Mesenchymal stem cell (in vitro differentiated cells and primary cell): ENCODE measurements at regions not wholly inside any gene's neighbourhood (a gene's known extent, or its start where the extent isn't known, plus 50 kb on each side); places are given as distances from the start of the nearest gene placed in this dataset.

ENCODE experiments used
- DNase-seq: peaks from one replicate; pipeline ENCODE4 v3.0.0-alpha.2; 2013
- H2AFZ ChIP-seq: one replicate; pipeline ENCODE4 v1.6.1; 2013; ENCODE audit warnings: low read depth, mild to moderate bottlenecking, control low read depth, inconsistent platforms, low read length, moderate library complexity
- H2AK5ac ChIP-seq: 2 replicates; pipeline ENCODE4 v1.6.1; 2013; ENCODE audit warnings: low read length, moderate library complexity, mild to moderate bottlenecking, inconsistent platforms; ENCODE audit not compliant: severe bottlenecking
- H2BK120ac ChIP-seq: one replicate; pipeline ENCODE4 v1.6.1; 2013; ENCODE audit warnings: low read depth, mild to moderate bottlenecking, inconsistent platforms, low read length, moderate library complexity
- H2BK12ac ChIP-seq, 2 experiments: one replicate each; pipeline ENCODE4 v1.6.1; 2013; ENCODE audit warnings: inconsistent platforms in 2 of 2, low read length in 2 of 2, mild to moderate bottlenecking in 2 of 2, moderate library complexity in 2 of 2, control low read depth in 1 of 2
- H2BK15ac ChIP-seq: one replicate; pipeline ENCODE4 v1.6.1; 2013; ENCODE audit warnings: mild to moderate bottlenecking, low read depth, inconsistent platforms; ENCODE audit not compliant: poor library complexity, severe bottlenecking
- H2BK5ac ChIP-seq: 2 replicates; pipeline ENCODE4 v1.6.1; 2013; ENCODE audit warnings: low read depth, mild to moderate bottlenecking, low read length, control low read depth, inconsistent platforms; ENCODE audit not compliant: poor library complexity, severe bottlenecking
- H3K14ac ChIP-seq, 2 experiments: one replicate each; pipeline ENCODE4 v1.6.1; 2013; ENCODE audit warnings: inconsistent platforms in 2 of 2, low read length in 2 of 2, control low read depth in 1 of 2, mild to moderate bottlenecking in 1 of 2, moderate library complexity in 1 of 2
- H3K18ac ChIP-seq, 2 experiments: one replicate each; pipeline ENCODE4 v1.6.1; 2013; ENCODE audit warnings: inconsistent platforms in 2 of 2, low read length in 2 of 2, control low read depth in 1 of 2, low read depth in 1 of 2, mild to moderate bottlenecking in 1 of 2
- H3K23ac ChIP-seq, 2 experiments: one replicate each; pipeline ENCODE4 v1.6.1; 2013; ENCODE audit warnings: inconsistent platforms in 2 of 2, low read length in 2 of 2, mild to moderate bottlenecking in 2 of 2, moderate library complexity in 2 of 2, control low read depth in 1 of 2
- H3K27ac ChIP-seq: 2 replicates; pipeline ENCODE4 v1.5.1; 2013; ENCODE audit warnings: mild to moderate bottlenecking, moderate library complexity, low read length, control low read depth, inconsistent platforms; ENCODE audit not compliant: poor library complexity, severe bottlenecking
- H3K27me3 ChIP-seq, 2 experiments: 2 replicates each; pipeline versions ENCODE4 v1.6.1 to v1.7.0; 2013; ENCODE audit warnings: low read length in 2 of 2, mild to moderate bottlenecking in 2 of 2, moderate library complexity in 2 of 2, control low read depth in 1 of 2, inconsistent platforms in 1 of 2; ENCODE audit not compliant: control insufficient read depth in 1 of 2, insufficient read depth in 1 of 2
- H3K36me3 ChIP-seq, 2 experiments: 2 replicates each; pipeline versions ENCODE4 v1.6.1 to v1.7.0; 2013; ENCODE audit warnings: low read length in 2 of 2, control low read depth in 1 of 2, inconsistent platforms in 1 of 2, low read depth in 1 of 2, mild to moderate bottlenecking in 1 of 2; ENCODE audit not compliant: insufficient read depth in 2 of 2, control insufficient read depth in 1 of 2
- H3K4ac ChIP-seq, 2 experiments: one replicate each; pipeline ENCODE4 v1.6.1; 2013; ENCODE audit warnings: inconsistent platforms in 2 of 2, low read length in 2 of 2, mild to moderate bottlenecking in 2 of 2, moderate library complexity in 2 of 2, control low read depth in 1 of 2, low read depth in 1 of 2
- H3K4me1 ChIP-seq: 2 replicates; pipeline ENCODE4 v1.6.1; 2013; ENCODE audit warnings: low read depth, low read length, control low read depth; ENCODE audit not compliant: control insufficient read depth, insufficient read depth
- H3K4me2 ChIP-seq: 2 replicates; pipeline ENCODE4 v1.6.1; 2013; ENCODE audit warnings: low read length, mild to moderate bottlenecking, inconsistent platforms; ENCODE audit not compliant: poor library complexity, severe bottlenecking
- H3K4me3 ChIP-seq, 2 experiments: 2 replicates each; pipeline versions ENCODE4 v1.5.1 to v1.7.0; 2013; ENCODE audit warnings: low read length in 2 of 2, mild to moderate bottlenecking in 2 of 2, control low read depth in 1 of 2, low read depth in 1 of 2; ENCODE audit not compliant: insufficient read depth in 1 of 2
- H3K79me1 ChIP-seq: replicated peaks from 2 replicates; pipeline ENCODE4 v1.6.1; 2013; ENCODE audit warnings: mild to moderate bottlenecking, control low read depth, low read length, inconsistent platforms; ENCODE audit not compliant: poor library complexity, severe bottlenecking
- H3K9ac ChIP-seq: 2 replicates; pipeline ENCODE4 v1.7.0; 2013; ENCODE audit warnings: mild to moderate bottlenecking, low read length, moderate library complexity
- H3K9me3 ChIP-seq: 2 replicates; pipeline ENCODE4 v1.7.0; 2013; ENCODE audit warnings: mild to moderate bottlenecking, low read length; ENCODE audit not compliant: control insufficient read depth
- H4K8ac ChIP-seq: one replicate; pipeline ENCODE4 v1.6.1; 2013; ENCODE audit warnings: inconsistent platforms, mild to moderate bottlenecking, low read length, moderate library complexity
- H4K91ac ChIP-seq: one replicate; pipeline ENCODE4 v1.6.1; 2013; ENCODE audit warnings: mild to moderate bottlenecking, low read length, inconsistent platforms
- WGBS: methylation state at CpG from one replicate; pipeline ENCODE4 v1.1.7; 2013; ENCODE audit warnings: mixed read lengths; 5-methylcytosine and 5-hydroxymethylcytosine counted together

- no peak overlapping the region for H3K14ac ChIP-seq
- no peak overlapping the region for H3K18ac ChIP-seq
- no peak overlapping the region for H3K27ac ChIP-seq
- no peaks in the 10 kb centered on the region for H3K9me3 ChIP-seq
- H2BK120ac ChIP-seq = no peak overlapping the region
- H3K9ac ChIP-seq = no peak overlapping the region
- no peak overlapping the region for H3K4me2 ChIP-seq
- H3K4me1 ChIP-seq = peaks cover 2% of the 10 kb centered on the region
- no peak overlapping the region for H3K23ac ChIP-seq
- 90% methylated on average over 1 of the region's 1 CpG for WGBS
- H2BK5ac ChIP-seq = no peak overlapping the region
- H2BK12ac ChIP-seq = no peak overlapping the region
- DNase-seq = no peak
- no peak overlapping the region for H2BK15ac ChIP-seq
- H3K4ac ChIP-seq = no peak overlapping the region
- no peak overlapping the region for H2AFZ ChIP-seq
- no peak overlapping the region for H2AK5ac ChIP-seq
- H4K91ac ChIP-seq = no peak overlapping the region
- H3K4me3 ChIP-seq = no peak overlapping the region
- H4K8ac ChIP-seq = no peak overlapping the region
- H3K36me3 ChIP-seq = no peaks in the 10 kb centered on the region
- no peaks in the 10 kb centered on the region for H3K79me1 ChIP-seq
- H3K27me3 ChIP-seq = no peaks in the 10 kb centered on the region
Observed at GRCh38 chr4:124948976-124949597, 236.6 kb upstream of the ANKRD50 start.

DNA sequence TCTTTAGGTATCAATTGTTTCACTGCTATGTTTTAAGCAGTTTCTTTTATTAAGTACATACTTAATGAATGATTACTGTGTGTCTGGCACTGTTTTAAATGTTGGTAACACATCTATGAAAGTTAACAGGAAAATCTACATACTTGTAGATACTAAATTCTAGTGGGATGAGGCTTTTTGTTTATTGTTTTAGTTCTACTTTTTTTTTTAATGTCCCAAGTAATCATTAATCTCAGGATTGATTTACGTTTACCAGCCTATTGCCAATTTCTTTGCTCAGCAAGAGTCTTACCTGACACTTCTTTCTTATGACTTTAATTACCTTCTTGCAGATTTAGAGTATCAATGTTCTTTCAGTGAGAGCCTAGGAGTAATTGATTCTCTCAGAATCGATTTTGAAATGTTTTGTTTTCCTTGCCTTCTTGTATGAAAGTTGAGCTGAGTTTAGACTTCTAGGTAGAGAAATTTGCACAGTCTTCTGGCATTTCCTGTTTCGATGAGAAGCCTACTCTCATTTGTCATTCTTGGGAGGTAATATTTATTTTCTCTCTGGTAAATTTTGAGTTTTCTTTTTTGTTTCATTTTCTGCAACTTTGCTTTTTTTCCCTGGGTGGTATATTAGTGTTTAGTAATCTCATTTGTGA lies 235.2 kb upstream of the ANKRD50 start:
- peaks cover 2% of the 10 kb centered on the region for H3K4me1 ChIP-seq
- H3K4me3 ChIP-seq = no peak overlapping the region
- H3K79me1 ChIP-seq = no peaks in the 10 kb centered on the region
- H2BK5ac ChIP-seq = no peak overlapping the region
- H4K8ac ChIP-seq = no peak overlapping the region
- H3K4me2 ChIP-seq = no peak overlapping the region
- DNase-seq = no peak
- H3K23ac ChIP-seq = no peak overlapping the region
- H3K27me3 ChIP-seq = no peaks in the 10 kb centered on the region
- no peaks in the 10 kb centered on the region for H3K9me3 ChIP-seq
- no peak overlapping the region for H3K14ac ChIP-seq
- no peak overlapping the region for H2BK15ac ChIP-seq
- no peak overlapping the region for H3K9ac ChIP-seq
- no peak overlapping the region for H2BK120ac ChIP-seq
- no peaks in the 10 kb centered on the region for H3K36me3 ChIP-seq
- no peak overlapping the region for H2AFZ ChIP-seq
- no peak overlapping the region for H2AK5ac ChIP-seq
- H3K18ac ChIP-seq = no peak overlapping the region
- H4K91ac ChIP-seq = no peak overlapping the region
- H3K4ac ChIP-seq = no peak overlapping the region
- no peak overlapping the region for H2BK12ac ChIP-seq
- H3K27ac ChIP-seq = peak overlapping the region; percentile 29
- 30% methylated on average over 2 of the region's 3 CpGs for WGBS

DNA sequence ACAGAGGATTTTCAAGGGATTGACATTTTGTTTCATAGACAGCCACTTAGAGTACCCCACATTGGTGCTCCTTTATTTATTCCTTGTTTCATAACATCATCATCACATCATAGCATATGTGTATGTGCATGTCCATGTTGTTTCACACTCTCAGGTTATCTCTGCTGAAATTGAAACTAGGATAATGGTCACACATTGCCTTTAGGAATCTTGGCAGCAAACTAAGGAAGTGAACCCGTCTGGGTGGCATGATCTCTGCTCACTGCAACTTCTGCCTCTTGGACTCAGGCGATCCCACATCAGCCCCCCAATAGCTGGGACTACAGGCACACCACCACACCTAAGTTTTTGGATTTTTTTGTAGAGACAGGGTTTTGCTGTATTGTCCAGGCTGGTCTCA lies 234.2 kb upstream of the ANKRD50 start:
- H2BK12ac ChIP-seq = no peak overlapping the region
- no peak overlapping the region for H3K27ac ChIP-seq
- no peak overlapping the region for H3K9ac ChIP-seq
- no peak overlapping the region for H2AK5ac ChIP-seq
- no peak overlapping the region for H3K4ac ChIP-seq
- no peak overlapping the region for H2AFZ ChIP-seq
- H3K9me3 ChIP-seq = no peaks in the 10 kb centered on the region
- no peak overlapping the region for H2BK120ac ChIP-seq
- H3K27me3 ChIP-seq = no peaks in the 10 kb centered on the region
- no peak overlapping the region for H3K4me3 ChIP-seq
- no peak overlapping the region for H2BK15ac ChIP-seq
- no peak overlapping the region for H2BK5ac ChIP-seq
- H3K18ac ChIP-seq = no peak overlapping the region
- H3K36me3 ChIP-seq = no peaks in the 10 kb centered on the region
- H4K91ac ChIP-seq = no peak overlapping the region
- H4K8ac ChIP-seq = no peak overlapping the region
- DNase-seq = no peak
- no peak overlapping the region for H3K4me2 ChIP-seq
- 71% methylated on average over 1 of the region's 2 CpGs for WGBS
- H3K4me1 ChIP-seq = peaks cover 2% of the 10 kb centered on the region
- no peaks in the 10 kb centered on the region for H3K79me1 ChIP-seq
- no peak overlapping the region for H3K23ac ChIP-seq
- no peak overlapping the region for H3K14ac ChIP-seq

GRCh38 chr4:124945422-124945821 lies 232.9 kb upstream of the ANKRD50 start:
- Histone ChIP-seq H4K8ac (no peak overlapping the region), H2AK5ac (no peak overlapping the region), H3K36me3 (no peaks in the 10 kb centered on the region), H3K23ac (no peak overlapping the region), H2BK5ac (no peak overlapping the region), H4K91ac (no peak overlapping the region), H3K4me3 (peak overlapping the region in 1 of 2 experiments; percentile 29), H3K9me3 (no peaks in the 10 kb centered on the region), H2BK120ac (no peak overlapping the region), H3K27me3 (no peaks in the 10 kb centered on the region), H3K79me1 (no peaks in the 10 kb centered on the region), H3K4me1 (peaks cover 2% of the 10 kb centered on the region), H3K4me2 (no peak overlapping the region), H2BK12ac (no peak overlapping the region), H3K4ac (no peak overlapping the region), H3K14ac (no peak overlapping the region), H3K18ac (no peak overlapping the region), H3K9ac (no peak overlapping the region), H2AFZ (no peak overlapping the region), H2BK15ac (no peak overlapping the region), H3K27ac (no peak overlapping the region)
- no peak for DNase-seq
- WGBS = no CpG with 5 or more reads among the region's 1 CpG
